DMS53 treated with DMSO at 0.1 percent for 48 hours (cell line): ENCODE measurements at regions not wholly inside any gene's neighbourhood (a gene's known extent, or its start where the extent isn't known, plus 50 kb on each side); places are given as distances from the start of the nearest gene placed in this dataset.
"Not testable (repeated sequence)": the region's sequence is repeated elsewhere in the genome, so short reads cannot be mapped to it uniquely, and the experiment has no call there.

ENCODE experiments used
- DNase-seq: peaks from one replicate; lab custom pipeline; 2025; ENCODE audit not compliant: unreplicated experiment; lab: John Stamatoyannopoulos, UW

DNA sequence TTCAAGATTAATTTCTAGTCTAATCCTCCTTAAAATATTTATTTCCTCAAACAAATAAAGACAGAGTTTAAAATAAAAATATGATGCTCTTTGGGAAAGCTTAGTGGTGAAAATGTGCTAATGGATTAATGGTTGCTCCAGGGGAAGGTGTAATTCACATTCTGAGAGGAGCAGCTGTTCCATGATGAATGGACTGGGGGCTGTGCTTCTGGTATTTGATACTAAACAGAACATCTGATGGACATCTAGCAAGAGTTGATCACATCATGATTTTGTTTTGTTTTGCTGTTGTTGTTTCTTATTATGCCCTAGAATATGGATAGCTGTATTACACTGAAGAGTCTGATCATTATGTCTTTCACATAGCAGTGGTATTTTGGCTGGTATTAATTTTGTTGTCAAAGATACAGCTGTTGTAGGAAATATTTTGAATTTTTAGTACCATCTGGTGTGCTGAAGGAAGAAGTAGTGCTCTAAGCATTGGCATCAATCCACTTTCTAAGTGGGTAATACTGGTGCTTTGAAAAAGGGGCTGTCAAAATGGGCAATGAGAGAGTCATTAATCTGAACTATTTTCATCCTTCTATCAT is 296.4 kb downstream of the ADAMTS20 start:
- DNase-seq, result no peak

- no peak for DNase-seq
These were observed 299.4 kb downstream of the ADAMTS20 start for GRCh38 chr12:43252585-43252984.

- DNase-seq, result no peak
These were observed 306.1 kb downstream of the ADAMTS20 start for GRCh38 chr12:43245947-43246346.

GRCh38 chr12:43241986-43242385 is 310.0 kb downstream of the ADAMTS20 start:
- no peak for DNase-seq

DNA sequence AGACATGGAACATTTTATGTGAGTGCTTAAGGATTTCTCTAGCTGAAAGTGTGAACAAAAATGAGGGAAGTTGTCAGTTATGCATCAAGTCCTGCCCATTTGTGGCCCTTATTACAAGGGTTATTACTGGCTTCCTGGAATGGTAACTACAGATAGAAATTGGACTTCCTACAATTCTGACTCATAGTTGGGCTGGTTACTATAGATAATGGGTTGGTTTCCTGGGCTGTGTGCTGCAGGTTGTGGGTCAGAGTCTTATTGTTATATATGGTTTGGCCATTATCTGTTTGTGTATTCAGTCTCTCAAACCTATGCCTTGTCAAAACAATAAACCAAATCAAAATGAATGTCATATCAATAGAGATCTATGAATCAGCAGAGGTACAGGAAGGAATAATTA is 313.7 kb downstream of the ADAMTS20 start:
- no peak for DNase-seq

- DNase-seq, result no peak
These were observed 314.6 kb downstream of the ADAMTS20 start for GRCh38 chr12:43237238-43237879.

DNA sequence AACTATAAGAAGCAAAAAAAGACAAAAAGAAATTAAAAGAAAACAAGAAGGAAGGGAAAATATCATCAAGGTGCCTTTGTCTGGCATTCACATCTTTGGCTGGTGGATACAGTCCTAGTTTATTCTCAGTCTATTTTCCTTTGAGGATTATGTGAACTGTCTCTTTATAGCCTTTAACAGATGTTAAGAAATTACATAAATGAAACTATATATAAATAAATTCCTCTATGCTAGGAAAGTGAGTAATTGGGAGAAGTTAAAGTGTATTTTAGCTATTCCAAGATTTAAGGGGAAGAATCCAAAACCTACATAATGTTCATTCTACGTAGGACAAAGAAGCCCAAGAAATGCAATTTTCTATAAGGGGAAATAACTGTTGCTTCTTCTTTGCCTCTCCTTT is 316.3 kb downstream of the ADAMTS20 start:
- DNase-seq, result no peak

DNA sequence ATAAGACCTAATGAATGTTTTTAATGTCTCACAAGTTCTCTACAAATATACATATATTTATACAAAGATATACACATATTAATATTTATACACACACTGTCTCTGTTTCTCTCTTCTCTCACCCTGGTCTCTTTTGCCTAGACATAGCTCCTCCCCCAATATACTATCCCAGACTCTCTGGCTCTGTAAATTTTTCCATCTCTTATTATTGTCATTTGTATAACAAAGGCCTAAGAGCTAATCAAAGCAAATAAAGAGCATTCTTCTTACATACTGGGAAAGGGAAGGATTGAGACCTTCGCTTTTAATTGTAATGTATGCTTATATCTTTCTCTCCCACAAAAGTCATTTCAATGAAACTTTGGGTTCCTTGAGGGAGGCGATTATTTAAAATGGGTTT is 318.1 kb downstream of the ADAMTS20 start:
- DNase-seq, result no peak

- no peak for DNase-seq
These were observed 325.9 kb downstream of the ADAMTS20 start for GRCh38 chr12:43226151-43226550.

GRCh38 chr12:43224190-43224805 is 327.7 kb downstream of the ADAMTS20 start:
- DNase-seq, result not testable (repeated sequence)

- no peak for DNase-seq
These were observed 329.2 kb downstream of the ADAMTS20 start for GRCh38 chr12:43222796-43223195.

DNA sequence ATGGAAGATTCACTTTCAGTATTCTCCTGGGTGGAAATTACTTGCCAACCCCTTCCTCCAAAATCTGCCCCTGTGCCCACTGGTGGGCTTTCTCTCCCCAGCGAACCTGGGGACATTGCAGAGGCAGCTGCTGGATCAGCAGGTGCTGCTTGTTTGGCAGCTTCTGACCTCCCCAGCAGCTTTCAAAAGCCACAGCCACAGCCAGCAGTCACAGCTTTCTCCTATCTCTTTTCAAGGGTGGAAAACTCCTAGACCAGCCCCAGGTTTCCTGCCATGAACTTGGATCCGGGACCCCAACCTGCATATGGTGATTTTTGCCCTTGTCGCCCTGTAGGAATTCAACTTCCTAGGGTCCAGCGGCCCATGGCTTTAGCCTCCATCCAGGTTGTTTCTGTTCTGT is 330.8 kb downstream of the ADAMTS20 start:
- no peak for DNase-seq

- DNase-seq, result no peak
These were observed 335.5 kb downstream of the ADAMTS20 start for GRCh38 chr12:43216490-43216889.

GRCh38 chr12:43214166-43214565 is 337.8 kb downstream of the ADAMTS20 start:
- no peak for DNase-seq

DNA sequence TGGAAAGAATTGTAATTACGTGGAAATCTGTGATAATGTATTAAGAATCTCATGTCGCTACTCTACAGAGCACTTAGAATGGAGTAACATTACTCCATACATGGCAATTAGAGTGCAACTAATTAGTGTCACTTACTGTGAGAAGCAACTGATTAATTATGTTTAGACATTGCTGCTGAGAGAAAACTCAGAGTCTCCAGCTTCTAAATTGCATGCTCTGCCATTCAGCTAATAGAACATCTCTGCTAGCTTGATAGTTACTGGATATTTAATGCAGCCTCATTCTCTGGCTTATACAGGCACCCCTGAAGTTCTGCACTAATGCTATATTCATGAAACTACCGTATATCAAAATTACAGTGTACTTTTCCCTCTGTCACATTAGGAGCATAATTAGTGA is 338.4 kb downstream of the ADAMTS20 start:
- no peak for DNase-seq

GRCh38 chr12:43210485-43211192 is 341.4 kb downstream of the ADAMTS20 start:
- no peak for DNase-seq

DNA sequence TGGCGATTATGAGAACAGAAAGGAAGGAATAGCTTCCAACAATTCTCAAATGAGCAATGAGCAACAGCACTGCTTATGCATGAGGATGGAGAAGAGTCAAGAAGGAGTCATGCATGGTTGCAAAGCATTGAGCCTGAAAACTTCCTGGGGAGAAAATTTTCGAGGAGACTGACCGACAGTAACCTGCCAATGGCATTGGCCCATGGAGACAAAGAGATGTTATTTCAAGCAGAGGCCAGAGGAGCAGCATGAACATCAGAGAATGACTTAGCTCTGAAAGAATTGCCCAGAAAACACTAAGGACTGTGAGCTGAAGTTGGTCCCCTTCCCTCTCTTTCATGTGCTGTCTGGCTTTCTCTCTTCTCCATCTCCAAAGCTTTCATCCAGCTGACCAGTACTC is 343.4 kb downstream of the ADAMTS20 start:
- DNase-seq, result no peak

- no peak for DNase-seq
These were observed 343.8 kb downstream of the ADAMTS20 start for GRCh38 chr12:43208221-43208620.

GRCh38 chr12:43206396-43206795 is 345.6 kb downstream of the ADAMTS20 start:
- DNase-seq, result no peak

DNA sequence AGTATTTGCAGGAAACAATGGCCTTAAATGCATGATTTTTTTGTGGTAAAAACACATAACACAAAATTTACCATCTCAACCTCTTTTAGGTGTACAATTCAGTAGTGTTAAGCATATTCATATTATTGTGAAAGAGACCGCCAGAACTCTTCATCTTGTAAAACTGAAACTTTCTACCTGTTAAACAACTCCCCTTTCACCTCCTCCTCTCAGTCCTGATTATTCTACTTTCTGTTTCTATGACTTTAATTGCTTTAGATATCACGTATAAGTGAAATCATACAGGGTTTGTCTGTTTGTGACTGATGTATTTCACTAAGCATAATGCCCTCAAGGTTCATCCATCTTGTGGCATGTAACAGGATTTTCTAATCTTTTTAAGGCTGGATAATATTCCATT is 353.4 kb downstream of the ADAMTS20 start:
- no peak for DNase-seq

DNA sequence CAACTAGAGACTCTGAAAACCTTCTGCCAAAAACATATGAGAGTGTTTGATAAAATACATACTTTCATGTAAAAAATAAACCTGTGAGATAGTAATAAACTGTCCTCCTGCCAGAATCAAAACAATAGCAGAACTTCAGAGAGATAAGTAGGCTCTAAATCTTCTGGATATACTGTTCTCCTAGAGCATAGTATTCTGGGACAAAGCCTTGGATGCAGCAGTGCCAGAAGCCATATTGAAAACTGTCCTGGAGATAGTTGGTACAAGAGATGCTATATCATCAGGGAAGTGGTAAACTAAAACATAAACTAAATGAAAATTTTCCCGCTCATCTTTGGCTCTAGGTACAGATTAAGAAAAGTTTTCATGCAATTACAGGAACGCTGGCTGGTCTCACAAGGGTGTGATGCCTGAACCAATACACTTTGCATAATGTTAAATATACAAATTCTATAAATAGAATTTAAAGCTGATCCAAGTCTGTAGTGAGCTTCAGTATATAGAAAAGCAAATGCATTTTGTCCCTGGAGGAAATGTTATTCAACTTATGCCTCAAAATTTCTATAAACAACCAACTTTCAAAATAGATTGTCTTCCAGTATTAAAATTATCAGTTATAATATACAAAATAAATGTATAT is 355.6 kb downstream of the ADAMTS20 start:
- DNase-seq, result no peak

- not testable (repeated sequence) for DNase-seq
These were observed 358.9 kb downstream of the ADAMTS20 start for GRCh38 chr12:43193096-43193495.
